Stimulated activated CD4-positive, alpha-beta T cell treated with anti-CD3 and anti-CD28 coated beads, TNF-alpha, amount 100 ng/mL, for 24 hours (primary cell): ENCODE measurements at regions not wholly inside any gene's neighbourhood (a gene's known extent, or its start where the extent isn't known, plus 50 kb on each side); places are given as distances from the start of the nearest gene placed in this dataset.
"Not testable (repeated sequence)": the region's sequence is repeated elsewhere in the genome, so short reads cannot be mapped to it uniquely, and the experiment has no call there.

Experiments
- DNase-seq, 3 experiments: peaks; one replicate each; pipeline ENCODE4 v3.0.0-alpha.2; 2020; ENCODE audit warnings: low read depth in 3 of 3

GRCh38 chr3:99586701-99587100 is 51.7 kb upstream of the COL8A1 start:
- no peak for DNase-seq

- DNase-seq: no peak
These were observed 58.4 kb upstream of the COL8A1 start for GRCh38 chr3:99579965-99580364.

- no peak for DNase-seq
These were observed 59.1 kb upstream of the COL8A1 start for GRCh38 chr3:99579246-99579645.

GRCh38 chr3:99578339-99578970 is 59.9 kb upstream of the COL8A1 start:
- DNase-seq: no peak

GRCh38 chr3:99576904-99577559 is 61.4 kb upstream of the COL8A1 start:
- DNase-seq: no peak

GRCh38 chr3:99575683-99576082 is 62.7 kb upstream of the COL8A1 start:
- no peak for DNase-seq

GRCh38 chr3:99570061-99570460 is 68.3 kb upstream of the COL8A1 start:
- no peak for DNase-seq

GRCh38 chr3:99568663-99569335 is 69.6 kb upstream of the COL8A1 start:
- no peak for DNase-seq

- DNase-seq: no peak
These were observed 73.1 kb upstream of the COL8A1 start for GRCh38 chr3:99565331-99565730.

GRCh38 chr3:99562990-99563607 is 75.3 kb upstream of the COL8A1 start:
- DNase-seq: no peak

- no peak for DNase-seq
These were observed 76.3 kb upstream of the COL8A1 start for GRCh38 chr3:99562138-99562537.

- no peak for DNase-seq
These were observed 77.3 kb upstream of the COL8A1 start for GRCh38 chr3:99561056-99561455.

- no peak for DNase-seq
These were observed 79.2 kb upstream of the COL8A1 start for GRCh38 chr3:99559196-99559595.

GRCh38 chr3:99555885-99556284 is 82.5 kb upstream of the COL8A1 start:
- not testable (repeated sequence) for DNase-seq

- DNase-seq: no peak
These were observed 86.9 kb upstream of the COL8A1 start for GRCh38 chr3:99551520-99551919.

GRCh38 chr3:99549957-99550603 is 88.3 kb upstream of the COL8A1 start:
- DNase-seq: no peak

- DNase-seq: no peak
These were observed 89.2 kb upstream of the COL8A1 start for GRCh38 chr3:99549220-99549619.

- no peak for DNase-seq
These were observed 89.7 kb upstream of the COL8A1 start for GRCh38 chr3:99548674-99549073.

- DNase-seq: no peak
These were observed 92.3 kb upstream of the COL8A1 start for GRCh38 chr3:99545941-99546580.

- no peak for DNase-seq
These were observed 93.6 kb upstream of the COL8A1 start for GRCh38 chr3:99544786-99545281.

GRCh38 chr3:99543796-99544195 is 94.6 kb upstream of the COL8A1 start:
- no peak for DNase-seq
